HepG2 (cell line): ENCODE measurements at regions not wholly inside any gene's neighbourhood (a gene's known extent, or its start where the extent isn't known, plus 50 kb on each side); places are given as distances from the start of the nearest gene placed in this dataset.

Experiments used
- ATAC-seq: fragments of 200-7000 bp; cut with Tn5 transposase; 3 replicates; pipeline ENCODE4 v1.9.1; 2020; ENCODE audit warnings: mild to moderate bottlenecking, moderate library complexity
- BruUV-seq: library from RNA; stranded (reverse); fragments of 400-500 nt; replicated peaks from 2 replicates; lab custom pipeline; 2021; lab: Mats Ljungman, UMichigan
- CTCF ChIA-PET: fragments of 300-600 bp; formaldehyde crosslinking; extraction: SDS; loops from one replicate; lab custom pipeline; 2021; ENCODE audit warnings: low total read pairs, inconsistent platforms, low intra/inter-chr PET ratio; lab: Yijun Ruan, JAX
- POLR2A ChIA-PET: fragments of 350-600 bp; sonication (Branson Sonifier 250); formaldehyde crosslinking; loops from one replicate; lab custom pipeline; 2020; ENCODE audit warnings: antibody characterized with exemption, inconsistent platforms; lab: Yijun Ruan, JAX
- DNase-seq: peaks from one replicate; pipeline ENCODE4 v3.0.0-alpha.2; 2015; ENCODE audit warnings: low spot score
- FAIRE-seq: peaks from 3 replicates; lab custom pipeline; 2011; peaks lifted over from hg19 to GRCh38; lab: Jason Lieb, UNC
- H2AFZ ChIP-seq: one replicate; pipeline ENCODE4 v1.6.1; 2011; ENCODE audit warnings: low read length, inconsistent platforms
- H3K27ac ChIP-seq: fragments of 300-600 bp; 3 replicates; pipeline ENCODE4 v1.8.0; 2011; ENCODE audit warnings: mixed run types, mild to moderate bottlenecking, mixed read lengths, low read length, inconsistent platforms; ENCODE audit not compliant: insufficient read depth; ENCODE audit errors: extremely low read length
- H3K27me3 ChIP-seq, 2 experiments: fragments of 200-600 bp in 1 of 2; 2 replicates in 1 of 2; 3 replicates in 1 of 2; pipeline versions ENCODE4 v1.6.0 to v1.8.0; 2011; ENCODE audit warnings: low read length in 2 of 2, mild to moderate bottlenecking in 2 of 2, moderate library complexity in 2 of 2, inconsistent platforms in 1 of 2; ENCODE audit not compliant: insufficient read depth in 2 of 2, control insufficient read depth in 1 of 2
- H3K36me3 ChIP-seq, 2 experiments: fragments of 200-600 bp in 1 of 2; replicated peaks in 1 of 2; 2 replicates in 1 of 2; 3 replicates in 1 of 2; pipeline versions ENCODE4 v1.5.1 to v1.8.0; 2011; ENCODE audit warnings: low read length in 2 of 2, inconsistent platforms in 1 of 2; ENCODE audit not compliant: insufficient read depth in 2 of 2, control insufficient read depth in 1 of 2
- H3K4me1 ChIP-seq: 2 replicates; pipeline ENCODE4 v1.5.1; 2012; ENCODE audit warnings: low read length, inconsistent platforms; ENCODE audit not compliant: insufficient read depth
- H3K4me2 ChIP-seq: 2 replicates; pipeline ENCODE4 v1.6.0; 2011; ENCODE audit warnings: low read depth, low read length, inconsistent platforms
- H3K4me3 ChIP-seq, 3 experiments: fragments of 200-600 bp in 1 of 3; sonication (generic), shearing (Covaris generic) in 1 of 3; replicated peaks in 1 of 3; 2 replicates each; pipeline ENCODE4 v1.5.1; 2011 to 2016; ENCODE audit warnings: low read length in 3 of 3, inconsistent platforms in 2 of 3, low read depth in 2 of 3, mild to moderate bottlenecking in 2 of 3, control low read depth in 1 of 3, mixed read lengths in 1 of 3; ENCODE audit not compliant: insufficient read depth in 1 of 3
- H3K79me2 ChIP-seq: one replicate; pipeline ENCODE4 v1.6.1; 2011; ENCODE audit warnings: low read length, inconsistent platforms; ENCODE audit not compliant: insufficient read depth
- H3K9ac ChIP-seq: 2 replicates; pipeline ENCODE4 v1.6.0; 2011; ENCODE audit warnings: mild to moderate bottlenecking, low read depth, low read length, inconsistent platforms; ENCODE audit not compliant: insufficient read depth
- H3K9me3 ChIP-seq: 2 replicates; pipeline ENCODE4 v1.5.1; 2012; ENCODE audit warnings: mild to moderate bottlenecking, low read length
- H4K20me1 ChIP-seq: 2 replicates; pipeline ENCODE4 v1.6.0; 2011; ENCODE audit warnings: inconsistent platforms, mild to moderate bottlenecking, low read length, moderate library complexity; ENCODE audit not compliant: insufficient read depth
- HOXA5 ChIP-seq: sonication (generic); formaldehyde crosslinking; IDR thresholded peaks from 2 replicates; pipeline ENCODE4 v1.4.0; 2020; ENCODE audit warnings: missing genetic modification reagents
- JUN ChIP-seq: sonication (generic); formaldehyde crosslinking; IDR thresholded peaks from 2 replicates; pipeline ENCODE4 v1.4.0; 2020; ENCODE audit warnings: mild to moderate bottlenecking, missing genetic modification reagents
- KLF12 ChIP-seq: sonication (generic); formaldehyde crosslinking; IDR thresholded peaks from 2 replicates; pipeline ENCODE4 v1.4.0; 2020; ENCODE audit warnings: missing genetic modification reagents, borderline replicate concordance
- MLXIP ChIP-seq: sonication (generic); formaldehyde crosslinking; IDR thresholded peaks from 2 replicates; pipeline ENCODE4 v1.9.0; 2021; ENCODE audit warnings: missing genetic modification reagents, borderline replicate concordance
- RXRA ChIP-seq: sonication (generic); formaldehyde crosslinking; IDR thresholded peaks from 2 replicates; pipeline ENCODE4 v1.5.1; 2020; ENCODE audit warnings: missing genetic modification reagents
- TEAD3 ChIP-seq: optimal IDR thresholded peaks from 2 replicates; pipeline ENCODE3; 2016; ENCODE audit warnings: borderline replicate concordance
- TOPORS ChIP-seq: sonication (generic); formaldehyde crosslinking; IDR thresholded peaks from 2 replicates; pipeline ENCODE4 v1.8.0; 2023; ENCODE audit warnings: mild to moderate bottlenecking, missing genetic modification reagents
- WIZ ChIP-seq: sonication (generic); formaldehyde crosslinking; IDR thresholded peaks from 2 replicates; pipeline ENCODE4 v1.5.1; 2020; ENCODE audit warnings: mild to moderate bottlenecking, missing genetic modification reagents
- ZFP90 ChIP-seq: sonication (generic); formaldehyde crosslinking; IDR thresholded peaks from 2 replicates; pipeline ENCODE4 v1.8.0; 2022; ENCODE audit warnings: missing genetic modification reagents, mild to moderate bottlenecking, inconsistent platforms, borderline replicate concordance
- ZNF577 ChIP-seq: sonication (generic); formaldehyde crosslinking; IDR thresholded peaks from 2 replicates; pipeline ENCODE4 v1.4.0; 2020; ENCODE audit warnings: mild to moderate bottlenecking, low read depth, missing genetic modification reagents, borderline replicate concordance
- ZNF710 ChIP-seq: sonication (generic); formaldehyde crosslinking; IDR thresholded peaks from 2 replicates; pipeline ENCODE4 v1.5.0; 2020; ENCODE audit warnings: mild to moderate bottlenecking, missing genetic modification reagents, borderline replicate concordance
- ZSCAN29 ChIP-seq: sonication (generic); formaldehyde crosslinking; conservative IDR thresholded peaks from 2 replicates; pipeline ENCODE4 v1.4.0; 2020; ENCODE audit warnings: mild to moderate bottlenecking, missing genetic modification reagents
- WGBS: methylation state at CpG from one replicate; pipeline ENCODE4 v1.1.6; 2017; ENCODE audit warnings: low lambda C conversion rate; 5-methylcytosine and 5-hydroxymethylcytosine counted together
- in situ Hi-C: cut with HindIII; loops from 2 replicates; pipeline ENCODE4 v1.10.0; 2017; ENCODE audit warnings: low pct_unique_long_range_greater_than_20kb; ENCODE audit not compliant: extremely low pct_ligation_motif_present
- intact Hi-C: fragments of 100-400 bp; cut with micrococcal nuclease; formaldehyde crosslinking; loops from one replicate; pipeline ENCODE4 v1.10.0; 2022; ENCODE audit not compliant: unreplicated experiment
- TF ChIP-seq, protein P1 (sequence below): sonication (generic); formaldehyde crosslinking; IDR thresholded peaks from 2 replicates; pipeline ENCODE4 v1.4.0; 2020; ENCODE audit warnings: missing genetic modification reagents, borderline replicate concordance
- TF ChIP-seq, protein P2 (sequence below): sonication (generic); formaldehyde crosslinking; IDR thresholded peaks from 2 replicates; pipeline ENCODE4 v1.4.0; 2020; ENCODE audit warnings: mild to moderate bottlenecking, missing genetic modification reagents
- TF ChIP-seq, protein P3 (sequence below): IDR thresholded peaks from 2 replicates; pipeline ENCODE4 v1.6.1; 2018; ENCODE audit warnings: missing genetic modification reagents, mild to moderate bottlenecking, missing compliant biosample characterization

DNA sequence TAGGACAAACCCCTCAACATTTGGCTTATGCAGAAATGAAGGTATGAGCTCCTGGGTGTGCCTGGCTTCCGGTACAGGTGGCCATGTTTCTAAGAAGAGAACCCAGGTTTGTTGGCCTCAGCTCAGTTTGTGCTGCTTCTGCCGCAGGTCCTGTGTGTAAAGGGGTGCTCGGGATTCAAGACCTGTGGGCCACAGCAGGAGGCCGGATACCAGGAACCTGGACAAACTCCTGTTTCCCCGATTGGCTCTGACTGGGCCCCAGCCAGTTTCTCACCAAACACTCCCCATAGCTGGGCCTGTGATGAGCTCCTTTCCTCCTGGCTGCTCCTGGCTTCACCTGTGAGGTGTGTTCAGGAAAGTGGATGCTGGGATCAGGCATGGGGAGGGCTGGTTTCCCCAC, 271.2 kb upstream of the IRX2 start:
- in situ Hi-C loops (no loop called here), intact Hi-C loops (no loop called here)
- no peaks in the 10 kb centered on the region for H3K79me2 ChIP-seq
- no TSS peak for BruUV-seq
- no peak overlapping the region for H3K4me2 ChIP-seq
- DNase-seq (no peak), FAIRE-seq (no peak), ATAC-seq (no peak)
- no CpG with 5 or more reads among the region's 5 CpGs for WGBS
- no peaks in the 10 kb centered on the region for H4K20me1 ChIP-seq
- H3K4me3 ChIP-seq, result no peak overlapping the region
- no peak overlapping the region for H2AFZ ChIP-seq
- H3K27ac ChIP-seq, result no peak overlapping the region
- no peaks in the 10 kb centered on the region for H3K9me3 ChIP-seq
- no peaks in the 10 kb centered on the region for H3K4me1 ChIP-seq
- POLR2A ChIA-PET, result no interaction called here
- CTCF ChIA-PET, result no interaction called here
- peaks cover 0 to 5% of the 10 kb centered on the region in 2 experiments; a peak in 1 of 5 replicates for H3K27me3 ChIP-seq
- H3K9ac ChIP-seq, result no peak overlapping the region
- TF ChIP-seq MLXIP, result no peak
- TF ChIP-seq ZNF710 (CRISPR knock-in tag), result no peak
- no peak for TF ChIP-seq KLF12
- TF ChIP-seq TOPORS (CRISPR knock-in tag), result no peak
- no peak for TF ChIP-seq ZFP90 (CRISPR knock-in tag)
- TF ChIP-seq ZSCAN29 (CRISPR knock-in tag), result no peak
- TF ChIP-seq ZNF577 (CRISPR knock-in tag), result no peak
- TF ChIP-seq HOXA5 (CRISPR knock-in tag), result no peak
- TF ChIP-seq, protein P1, sequence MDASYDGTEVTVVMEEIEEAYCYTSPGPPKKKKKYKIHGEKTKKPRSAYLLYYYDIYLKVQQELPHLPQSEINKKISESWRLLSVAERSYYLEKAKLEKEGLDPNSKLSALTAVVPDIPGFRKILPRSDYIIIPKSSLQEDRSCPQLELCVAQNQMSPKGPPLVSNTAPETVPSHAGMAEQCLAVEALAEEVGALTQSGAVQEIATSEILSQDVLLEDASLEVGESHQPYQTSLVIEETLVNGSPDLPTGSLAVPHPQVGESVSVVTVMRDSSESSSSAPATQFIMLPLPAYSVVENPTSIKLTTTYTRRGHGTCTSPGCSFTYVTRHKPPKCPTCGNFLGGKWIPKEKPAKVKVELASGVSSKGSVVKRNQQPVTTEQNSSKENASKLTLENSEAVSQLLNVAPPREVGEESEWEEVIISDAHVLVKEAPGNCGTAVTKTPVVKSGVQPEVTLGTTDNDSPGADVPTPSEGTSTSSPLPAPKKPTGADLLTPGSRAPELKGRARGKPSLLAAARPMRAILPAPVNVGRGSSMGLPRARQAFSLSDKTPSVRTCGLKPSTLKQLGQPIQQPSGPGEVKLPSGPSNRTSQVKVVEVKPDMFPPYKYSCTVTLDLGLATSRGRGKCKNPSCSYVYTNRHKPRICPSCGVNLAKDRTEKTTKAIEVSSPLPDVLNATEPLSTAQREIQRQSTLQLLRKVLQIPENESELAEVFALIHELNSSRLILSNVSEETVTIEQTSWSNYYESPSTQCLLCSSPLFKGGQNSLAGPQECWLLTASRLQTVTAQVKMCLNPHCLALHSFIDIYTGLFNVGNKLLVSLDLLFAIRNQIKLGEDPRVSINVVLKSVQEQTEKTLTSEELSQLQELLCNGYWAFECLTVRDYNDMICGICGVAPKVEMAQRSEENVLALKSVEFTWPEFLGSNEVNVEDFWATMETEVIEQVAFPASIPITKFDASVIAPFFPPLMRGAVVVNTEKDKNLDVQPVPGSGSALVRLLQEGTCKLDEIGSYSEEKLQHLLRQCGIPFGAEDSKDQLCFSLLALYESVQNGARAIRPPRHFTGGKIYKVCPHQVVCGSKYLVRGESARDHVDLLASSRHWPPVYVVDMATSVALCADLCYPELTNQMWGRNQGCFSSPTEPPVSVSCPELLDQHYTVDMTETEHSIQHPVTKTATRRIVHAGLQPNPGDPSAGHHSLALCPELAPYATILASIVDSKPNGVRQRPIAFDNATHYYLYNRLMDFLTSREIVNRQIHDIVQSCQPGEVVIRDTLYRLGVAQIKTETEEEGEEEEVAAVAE (CRISPR knock-in tag), result no peak
- TF ChIP-seq, protein P2, sequence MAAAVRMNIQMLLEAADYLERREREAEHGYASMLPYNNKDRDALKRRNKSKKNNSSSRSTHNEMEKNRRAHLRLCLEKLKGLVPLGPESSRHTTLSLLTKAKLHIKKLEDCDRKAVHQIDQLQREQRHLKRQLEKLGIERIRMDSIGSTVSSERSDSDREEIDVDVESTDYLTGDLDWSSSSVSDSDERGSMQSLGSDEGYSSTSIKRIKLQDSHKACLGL (CRISPR knock-in tag), result no peak
- no peak for TF ChIP-seq JUN (CRISPR knock-in tag)
- TF ChIP-seq, protein P3, sequence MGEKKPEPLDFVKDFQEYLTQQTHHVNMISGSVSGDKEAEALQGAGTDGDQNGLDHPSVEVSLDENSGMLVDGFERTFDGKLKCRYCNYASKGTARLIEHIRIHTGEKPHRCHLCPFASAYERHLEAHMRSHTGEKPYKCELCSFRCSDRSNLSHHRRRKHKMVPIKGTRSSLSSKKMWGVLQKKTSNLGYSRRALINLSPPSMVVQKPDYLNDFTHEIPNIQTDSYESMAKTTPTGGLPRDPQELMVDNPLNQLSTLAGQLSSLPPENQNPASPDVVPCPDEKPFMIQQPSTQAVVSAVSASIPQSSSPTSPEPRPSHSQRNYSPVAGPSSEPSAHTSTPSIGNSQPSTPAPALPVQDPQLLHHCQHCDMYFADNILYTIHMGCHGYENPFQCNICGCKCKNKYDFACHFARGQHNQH (CRISPR knock-in tag), result no peak
- no peak for TF ChIP-seq TEAD3 (CRISPR knock-in tag)
- no peak for TF ChIP-seq RXRA
- no peak for TF ChIP-seq WIZ (CRISPR knock-in tag)
- no peaks in the 10 kb centered on the region for H3K36me3 ChIP-seq
